SK-N-SH treated with all-trans-retinoic acid at 6 μM for 48 hours (cell line): ENCODE measurements at regions not wholly inside any gene's neighbourhood (a gene's known extent, or its start where the extent isn't known, plus 50 kb on each side); places are given as distances from the start of the nearest gene placed in this dataset.

ENCODE experiments used
- ATAC-seq: fragments of 200-7000 bp; cut with Tn5 transposase; 3 replicates; pipeline ENCODE4 v1.9.1; 2020; ENCODE audit warnings: mild to moderate bottlenecking, moderate library complexity
- ARNTL ChIP-seq: fragments of 450-650 bp; formaldehyde crosslinking; IDR thresholded peaks from 2 replicates; pipeline ENCODE4 v1.5.0; 2020; ENCODE audit warnings: low read depth, mild to moderate bottlenecking, moderate library complexity, borderline replicate concordance
- BACH2 ChIP-seq: fragments of 250-450 bp; sonication (Bioruptor Pico); IDR thresholded peaks from 2 replicates; pipeline ENCODE4 v1.9.0; 2021; ENCODE audit warnings: mild to moderate bottlenecking, borderline replicate concordance
- ESRRG ChIP-seq: fragments of 250-450 bp; sonication (Bioruptor Pico); IDR thresholded peaks from 2 replicates; pipeline ENCODE4 v1.6.1; 2021; ENCODE audit warnings: mild to moderate bottlenecking
- GLIS3 ChIP-seq: fragments of 250-450 bp; sonication (Bioruptor Pico); IDR thresholded peaks from 2 replicates; pipeline ENCODE4 v1.5.0; 2020; ENCODE audit warnings: mild to moderate bottlenecking, moderate library complexity
- ISL1 ChIP-seq: fragments of 250-450 bp; sonication (Bioruptor Pico); IDR thresholded peaks from 2 replicates; pipeline ENCODE4 v2.1.2; 2022; ENCODE audit warnings: mild to moderate bottlenecking, moderate library complexity
- OSR1 ChIP-seq: fragments of 250-450 bp; sonication (Bioruptor Pico); IDR thresholded peaks from 2 replicates; pipeline ENCODE4 v1.8.0; 2022; ENCODE audit warnings: moderate library complexity, mild to moderate bottlenecking, inconsistent platforms
- PPARA ChIP-seq: fragments of 250-450 bp; sonication (Bioruptor Pico); IDR thresholded peaks from 2 replicates; pipeline ENCODE4 v1.5.0; 2020; ENCODE audit warnings: mild to moderate bottlenecking, borderline replicate concordance
- SNAI2 ChIP-seq: fragments of 250-450 bp; sonication (Bioruptor Pico); IDR thresholded peaks from 2 replicates; pipeline ENCODE4 v1.5.0; 2020; ENCODE audit warnings: mild to moderate bottlenecking, moderate library complexity
- TCF4 ChIP-seq: fragments of 250-450 bp; sonication (Bioruptor Pico); IDR thresholded peaks from 2 replicates; pipeline ENCODE4 v1.8.0; 2021; ENCODE audit warnings: mild to moderate bottlenecking, moderate library complexity, borderline replicate concordance
- ZC3H10 ChIP-seq: fragments of 250-450 bp; sonication (Bioruptor Pico); IDR thresholded peaks from 2 replicates; pipeline ENCODE4 v1.5.1; 2021; ENCODE audit warnings: mild to moderate bottlenecking, moderate library complexity
- ZFP30 ChIP-seq: fragments of 450-650 bp; formaldehyde crosslinking; IDR thresholded peaks from 2 replicates; pipeline ENCODE4 v1.5.0; 2022; ENCODE audit warnings: mild to moderate bottlenecking, moderate library complexity
- ZNF565 ChIP-seq: fragments of 450-650 bp; formaldehyde crosslinking; conservative IDR thresholded peaks from 2 replicates; pipeline ENCODE4 v1.5.0; 2020; ENCODE audit warnings: low read depth, mild to moderate bottlenecking, moderate library complexity
- ZNF70 ChIP-seq: fragments of 450-650 bp; formaldehyde crosslinking; IDR thresholded peaks from 2 replicates; pipeline ENCODE4 v1.5.0; 2020; ENCODE audit warnings: mild to moderate bottlenecking, moderate library complexity
- ZNF8 ChIP-seq: fragments of 450-650 bp; formaldehyde crosslinking; IDR thresholded peaks from 2 replicates; pipeline ENCODE4 v1.5.0; 2020; ENCODE audit warnings: mild to moderate bottlenecking, moderate library complexity
- TF ChIP-seq, protein P1 (sequence below): fragments of 250-450 bp; sonication (Bioruptor Pico); IDR thresholded peaks from 2 replicates; pipeline ENCODE4 v1.5.0; 2020; ENCODE audit warnings: mild to moderate bottlenecking, moderate library complexity
- TF ChIP-seq, protein P2 (sequence below): fragments of 250-450 bp; sonication (Bioruptor Pico); IDR thresholded peaks from 2 replicates; pipeline ENCODE4 v1.8.0; 2021; ENCODE audit warnings: low read depth, mild to moderate bottlenecking, moderate library complexity, borderline replicate concordance
- TF ChIP-seq, protein P3 (sequence below): fragments of 250-450 bp; sonication (Bioruptor Pico); IDR thresholded peaks from 2 replicates; pipeline ENCODE4 v1.5.1; 2020; ENCODE audit warnings: low read depth, mild to moderate bottlenecking, moderate library complexity
- TF ChIP-seq, protein P4 (sequence below): fragments of 250-450 bp; sonication (Bioruptor Pico); IDR thresholded peaks from 2 replicates; pipeline ENCODE4 v1.5.1; 2021; ENCODE audit warnings: mild to moderate bottlenecking, moderate library complexity
- TF ChIP-seq, protein P5 (sequence below): fragments of 250-450 bp; sonication (Bioruptor Pico); IDR thresholded peaks from 2 replicates; pipeline ENCODE4 v1.8.0; 2020; ENCODE audit warnings: mild to moderate bottlenecking, moderate library complexity, borderline replicate concordance

DNA sequence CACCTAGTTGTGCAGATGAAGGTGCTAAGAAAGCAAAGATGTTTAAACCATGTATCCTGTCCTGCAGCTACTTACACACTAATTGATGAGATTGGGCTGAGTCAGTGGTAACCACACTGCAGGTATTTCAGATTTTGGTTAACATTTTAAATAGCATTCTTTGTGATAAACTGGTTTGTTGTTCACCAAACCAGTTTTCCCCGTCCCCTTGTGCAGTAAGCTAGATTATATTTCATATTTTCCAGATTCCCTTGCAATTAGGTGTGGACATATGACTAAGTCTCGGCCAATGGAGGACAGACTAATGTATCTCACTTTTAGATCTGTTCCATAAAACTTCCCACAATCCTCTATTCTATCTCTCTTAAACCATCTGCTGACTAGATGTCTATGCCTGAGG is 320.4 kb downstream of the RWDD3 start:
- no peak for ATAC-seq
- TF ChIP-seq SNAI2 (CRISPR knock-in tag) = no peak
- TF ChIP-seq ESRRG (CRISPR knock-in tag) = no peak
- TF ChIP-seq ZNF565 (CRISPR knock-in tag) = no peak
- TF ChIP-seq, protein P1, sequence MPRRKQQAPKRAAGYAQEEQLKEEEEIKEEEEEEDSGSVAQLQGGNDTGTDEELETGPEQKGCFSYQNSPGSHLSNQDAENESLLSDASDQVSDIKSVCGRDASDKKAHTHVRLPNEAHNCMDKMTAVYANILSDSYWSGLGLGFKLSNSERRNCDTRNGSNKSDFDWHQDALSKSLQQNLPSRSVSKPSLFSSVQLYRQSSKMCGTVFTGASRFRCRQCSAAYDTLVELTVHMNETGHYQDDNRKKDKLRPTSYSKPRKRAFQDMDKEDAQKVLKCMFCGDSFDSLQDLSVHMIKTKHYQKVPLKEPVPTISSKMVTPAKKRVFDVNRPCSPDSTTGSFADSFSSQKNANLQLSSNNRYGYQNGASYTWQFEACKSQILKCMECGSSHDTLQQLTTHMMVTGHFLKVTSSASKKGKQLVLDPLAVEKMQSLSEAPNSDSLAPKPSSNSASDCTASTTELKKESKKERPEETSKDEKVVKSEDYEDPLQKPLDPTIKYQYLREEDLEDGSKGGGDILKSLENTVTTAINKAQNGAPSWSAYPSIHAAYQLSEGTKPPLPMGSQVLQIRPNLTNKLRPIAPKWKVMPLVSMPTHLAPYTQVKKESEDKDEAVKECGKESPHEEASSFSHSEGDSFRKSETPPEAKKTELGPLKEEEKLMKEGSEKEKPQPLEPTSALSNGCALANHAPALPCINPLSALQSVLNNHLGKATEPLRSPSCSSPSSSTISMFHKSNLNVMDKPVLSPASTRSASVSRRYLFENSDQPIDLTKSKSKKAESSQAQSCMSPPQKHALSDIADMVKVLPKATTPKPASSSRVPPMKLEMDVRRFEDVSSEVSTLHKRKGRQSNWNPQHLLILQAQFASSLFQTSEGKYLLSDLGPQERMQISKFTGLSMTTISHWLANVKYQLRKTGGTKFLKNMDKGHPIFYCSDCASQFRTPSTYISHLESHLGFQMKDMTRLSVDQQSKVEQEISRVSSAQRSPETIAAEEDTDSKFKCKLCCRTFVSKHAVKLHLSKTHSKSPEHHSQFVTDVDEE = no peak
- TF ChIP-seq GLIS3 (CRISPR knock-in tag) = no peak
- TF ChIP-seq TCF4 (CRISPR knock-in tag) = no peak
- TF ChIP-seq ZNF8 = no peak
- TF ChIP-seq, protein P2, sequence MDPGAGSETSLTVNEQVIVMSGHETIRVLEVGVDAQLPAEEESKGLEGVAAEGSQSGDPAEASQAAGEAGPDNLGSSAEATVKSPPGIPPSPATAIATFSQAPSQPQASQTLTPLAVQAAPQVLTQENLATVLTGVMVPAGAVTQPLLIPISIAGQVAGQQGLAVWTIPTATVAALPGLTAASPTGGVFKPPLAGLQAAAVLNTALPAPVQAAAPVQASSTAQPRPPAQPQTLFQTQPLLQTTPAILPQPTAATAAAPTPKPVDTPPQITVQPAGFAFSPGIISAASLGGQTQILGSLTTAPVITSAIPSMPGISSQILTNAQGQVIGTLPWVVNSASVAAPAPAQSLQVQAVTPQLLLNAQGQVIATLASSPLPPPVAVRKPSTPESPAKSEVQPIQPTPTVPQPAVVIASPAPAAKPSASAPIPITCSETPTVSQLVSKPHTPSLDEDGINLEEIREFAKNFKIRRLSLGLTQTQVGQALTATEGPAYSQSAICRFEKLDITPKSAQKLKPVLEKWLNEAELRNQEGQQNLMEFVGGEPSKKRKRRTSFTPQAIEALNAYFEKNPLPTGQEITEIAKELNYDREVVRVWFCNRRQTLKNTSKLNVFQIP (CRISPR knock-in tag) = no peak
- no peak for TF ChIP-seq ZFP30 (CRISPR knock-in tag)
- TF ChIP-seq, protein P3, sequence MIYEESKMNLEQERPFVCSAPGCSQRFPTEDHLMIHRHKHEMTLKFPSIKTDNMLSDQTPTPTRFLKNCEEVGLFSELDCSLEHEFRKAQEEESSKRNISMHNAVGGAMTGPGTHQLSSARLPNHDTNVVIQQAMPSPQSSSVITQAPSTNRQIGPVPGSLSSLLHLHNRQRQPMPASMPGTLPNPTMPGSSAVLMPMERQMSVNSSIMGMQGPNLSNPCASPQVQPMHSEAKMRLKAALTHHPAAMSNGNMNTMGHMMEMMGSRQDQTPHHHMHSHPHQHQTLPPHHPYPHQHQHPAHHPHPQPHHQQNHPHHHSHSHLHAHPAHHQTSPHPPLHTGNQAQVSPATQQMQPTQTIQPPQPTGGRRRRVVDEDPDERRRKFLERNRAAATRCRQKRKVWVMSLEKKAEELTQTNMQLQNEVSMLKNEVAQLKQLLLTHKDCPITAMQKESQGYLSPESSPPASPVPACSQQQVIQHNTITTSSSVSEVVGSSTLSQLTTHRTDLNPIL = no peak
- no peak for TF ChIP-seq ISL1

DNA sequence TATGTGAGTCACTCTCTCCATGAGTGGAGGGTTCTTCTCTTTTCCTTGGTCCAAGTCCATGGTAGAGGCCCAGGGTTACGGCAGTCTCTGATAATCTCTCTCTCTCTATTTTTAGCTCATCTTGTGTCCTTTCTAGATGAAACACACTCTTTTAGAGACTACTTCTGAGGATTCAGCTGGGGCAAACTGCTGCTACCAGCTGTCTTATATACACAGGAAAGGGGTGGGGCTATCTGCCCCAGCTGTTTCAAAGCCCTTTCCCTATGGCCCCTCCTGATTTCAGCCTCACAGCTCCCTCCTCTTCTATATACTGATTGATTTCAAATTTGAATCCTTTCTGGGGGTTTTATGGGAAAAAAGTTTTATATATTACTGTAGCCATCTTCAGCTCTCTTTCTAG is 324.8 kb downstream of the RWDD3 start:
- ATAC-seq = no peak
- no peak for TF ChIP-seq ZC3H10 (CRISPR knock-in tag)
- TF ChIP-seq OSR1 (CRISPR knock-in tag) = no peak
- no peak for TF ChIP-seq ARNTL (CRISPR knock-in tag)
- TF ChIP-seq ZNF565 (CRISPR knock-in tag) = no peak
- no peak for TF ChIP-seq PPARA (CRISPR knock-in tag)
- TF ChIP-seq ESRRG (CRISPR knock-in tag) = no peak
- no peak for TF ChIP-seq SNAI2 (CRISPR knock-in tag)
- no peak for TF ChIP-seq BACH2 (CRISPR knock-in tag)
- no peak for TF ChIP-seq ZNF8
- no peak for TF ChIP-seq ZNF70 (CRISPR knock-in tag)
- TF ChIP-seq, all 23 proteins: peak for 0

DNA sequence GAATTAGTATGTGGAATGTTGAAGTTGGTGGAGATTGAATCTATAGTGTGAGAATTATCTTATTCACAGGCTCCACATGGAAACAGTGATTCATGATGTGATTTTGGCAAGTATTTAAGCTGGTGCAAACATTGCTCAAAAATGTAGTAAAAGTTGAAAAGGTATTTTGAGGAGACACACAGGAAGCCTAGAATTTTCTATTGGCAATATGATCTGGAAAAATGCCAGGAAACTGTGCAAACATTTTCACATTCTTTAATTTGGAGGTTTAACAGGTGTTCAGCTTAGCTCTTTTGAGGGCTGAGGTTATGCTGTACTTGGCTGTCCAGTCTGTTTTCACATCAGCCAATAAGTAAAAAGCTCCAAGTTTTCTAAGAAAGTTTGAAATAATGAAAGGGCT is 327.3 kb downstream of the RWDD3 start:
- TF ChIP-seq SNAI2 (CRISPR knock-in tag) = no peak
- TF ChIP-seq, protein P4, sequence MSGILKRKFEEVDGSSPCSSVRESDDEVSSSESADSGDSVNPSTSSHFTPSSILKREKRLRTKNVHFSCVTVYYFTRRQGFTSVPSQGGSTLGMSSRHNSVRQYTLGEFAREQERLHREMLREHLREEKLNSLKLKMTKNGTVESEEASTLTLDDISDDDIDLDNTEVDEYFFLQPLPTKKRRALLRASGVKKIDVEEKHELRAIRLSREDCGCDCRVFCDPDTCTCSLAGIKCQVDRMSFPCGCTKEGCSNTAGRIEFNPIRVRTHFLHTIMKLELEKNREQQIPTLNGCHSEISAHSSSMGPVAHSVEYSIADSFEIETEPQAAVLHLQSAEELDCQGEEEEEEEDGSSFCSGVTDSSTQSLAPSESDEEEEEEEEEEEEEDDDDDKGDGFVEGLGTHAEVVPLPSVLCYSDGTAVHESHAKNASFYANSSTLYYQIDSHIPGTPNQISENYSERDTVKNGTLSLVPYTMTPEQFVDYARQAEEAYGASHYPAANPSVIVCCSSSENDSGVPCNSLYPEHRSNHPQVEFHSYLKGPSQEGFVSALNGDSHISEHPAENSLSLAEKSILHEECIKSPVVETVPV (CRISPR knock-in tag) = no peak
- no peak for TF ChIP-seq ZFP30 (CRISPR knock-in tag)
- TF ChIP-seq ZNF8 = no peak
- TF ChIP-seq, protein P3 = no peak
- TF ChIP-seq OSR1 (CRISPR knock-in tag) = no peak
- ATAC-seq = no peak

DNA sequence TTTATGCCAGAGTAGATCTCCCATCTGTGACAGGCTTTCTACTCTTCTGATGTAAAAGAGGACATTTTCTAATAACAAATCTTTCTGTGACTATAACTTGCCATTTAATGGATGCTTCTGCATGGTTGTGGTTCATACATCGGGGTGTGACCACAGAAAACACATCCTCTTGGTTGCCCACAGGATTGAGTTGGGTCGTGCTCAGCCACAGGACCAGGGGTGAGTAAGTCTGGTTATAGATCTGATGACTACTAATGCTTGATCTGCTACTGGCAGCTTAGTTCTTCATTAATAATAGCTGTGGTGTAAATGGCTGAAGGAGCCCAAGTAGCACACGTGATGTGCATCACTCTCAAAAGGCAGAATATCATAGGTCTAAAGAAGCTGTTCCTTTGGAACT is 328.2 kb downstream of the RWDD3 start:
- no peak for TF ChIP-seq ZFP30 (CRISPR knock-in tag)
- TF ChIP-seq, protein P5, sequence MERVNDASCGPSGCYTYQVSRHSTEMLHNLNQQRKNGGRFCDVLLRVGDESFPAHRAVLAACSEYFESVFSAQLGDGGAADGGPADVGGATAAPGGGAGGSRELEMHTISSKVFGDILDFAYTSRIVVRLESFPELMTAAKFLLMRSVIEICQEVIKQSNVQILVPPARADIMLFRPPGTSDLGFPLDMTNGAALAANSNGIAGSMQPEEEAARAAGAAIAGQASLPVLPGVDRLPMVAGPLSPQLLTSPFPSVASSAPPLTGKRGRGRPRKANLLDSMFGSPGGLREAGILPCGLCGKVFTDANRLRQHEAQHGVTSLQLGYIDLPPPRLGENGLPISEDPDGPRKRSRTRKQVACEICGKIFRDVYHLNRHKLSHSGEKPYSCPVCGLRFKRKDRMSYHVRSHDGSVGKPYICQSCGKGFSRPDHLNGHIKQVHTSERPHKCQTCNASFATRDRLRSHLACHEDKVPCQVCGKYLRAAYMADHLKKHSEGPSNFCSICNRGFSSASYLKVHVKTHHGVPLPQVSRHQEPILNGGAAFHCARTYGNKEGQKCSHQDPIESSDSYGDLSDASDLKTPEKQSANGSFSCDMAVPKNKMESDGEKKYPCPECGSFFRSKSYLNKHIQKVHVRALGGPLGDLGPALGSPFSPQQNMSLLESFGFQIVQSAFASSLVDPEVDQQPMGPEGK (CRISPR knock-in tag) = no peak
- ATAC-seq = no peak
